ENCODE measurements at regions not wholly inside any gene's neighbourhood (a gene's known extent, or its start where the extent isn't known, plus 50 kb on each side); places are given as distances from the start of the nearest gene placed in this dataset.

GRCh38 chr2:219812672-219813071 is 185.2 kb downstream of the SLC4A3 start:
- no peak for TF ChIP-seq Cebpa-rat (IDR thresholded peaks at IDR 0.05)

GRCh38 chr2:219820767-219821166 is 193.3 kb downstream of the SLC4A3 start:
- Histone ChIP-seq H3K36me3 (no peaks in the 10 kb centered on the region), H4K20me1 (no peaks in the 10 kb centered on the region), H3K9me3 (replicated peaks in 1 of 11) (peaks cover 4 to 17% (median 12%) of the 10 kb centered on the region in 11 experiments; a peak in 17 of 22 replicates), H3K4me2 (no peak overlapping the region), H3K27me3 (no peaks in the 10 kb centered on the region), H3K9ac (no peak overlapping the region), H3K4me1 (no peaks in the 10 kb centered on the region), H3K4me3 (no peak overlapping the region), H3K27ac (no peak overlapping the region)
- no peak for TF ChIP-seq Cebpa-rat (IDR thresholded peaks at IDR 0.05)

More at GRCh38 chr2:219812672-219813071, 185.2 kb downstream of the SLC4A3 start:
- no peak overlapping the region for H3K27ac ChIP-seq
- no peaks in the 10 kb centered on the region for H3K4me1 ChIP-seq
- H3K27me3 ChIP-seq = no peaks in the 10 kb centered on the region
- no peaks in the 10 kb centered on the region for H4K20me1 ChIP-seq
- peaks cover 22 to 25% (median 23%) of the 10 kb centered on the region in 11 experiments for H3K9me3 ChIP-seq (replicated peaks in 1 of 11)
- H3K36me3 ChIP-seq = no peaks in the 10 kb centered on the region
- no peak overlapping the region for H3K4me3 ChIP-seq
- no peak overlapping the region for H3K4me2 ChIP-seq
- H3K9ac ChIP-seq = no peak overlapping the region

GRCh38 chr2:219823574-219823973 is 196.1 kb downstream of the SLC4A3 start:
- H3K36me3 ChIP-seq = no peaks in the 10 kb centered on the region
- H3K4me3 ChIP-seq = no peak overlapping the region
- H3K4me2 ChIP-seq = no peak overlapping the region
- H3K4me1 ChIP-seq = no peaks in the 10 kb centered on the region
- peaks cover 4 to 13% (median 10%) of the 10 kb centered on the region in 11 experiments; a peak in 17 of 22 replicates for H3K9me3 ChIP-seq (replicated peaks in 1 of 11)
- no peak overlapping the region for H3K9ac ChIP-seq
- no peaks in the 10 kb centered on the region for H3K27me3 ChIP-seq
- TF ChIP-seq Cebpa-rat (IDR thresholded peaks at IDR 0.05) = no peak
- H3K27ac ChIP-seq = no peak overlapping the region
- H4K20me1 ChIP-seq = no peaks in the 10 kb centered on the region

DNA sequence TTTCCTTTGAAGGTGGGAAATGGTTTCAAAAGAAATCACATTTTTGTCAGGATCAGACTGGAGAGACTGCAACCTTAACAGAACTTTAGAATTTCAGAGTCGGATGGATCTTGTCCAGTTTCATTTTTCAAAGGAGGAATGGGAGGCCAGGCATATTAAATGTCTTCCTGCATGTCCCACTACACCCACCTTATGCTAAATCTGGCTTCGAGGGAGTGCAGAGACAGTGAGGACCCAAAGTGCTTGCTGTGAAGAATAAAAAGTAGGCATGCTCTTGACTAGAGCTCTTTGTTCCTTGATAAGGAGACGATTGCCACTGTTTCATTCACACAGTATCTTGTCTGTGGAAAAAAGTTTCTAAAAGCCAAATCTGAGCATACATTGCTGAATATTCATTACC is 197.6 kb downstream of the SLC4A3 start:
- no peaks in the 10 kb centered on the region for H4K20me1 ChIP-seq
- no peaks in the 10 kb centered on the region for H3K9me3 ChIP-seq (replicated peaks in 1 of 11)

GRCh38 chr2:219828127-219828526 is 200.7 kb downstream of the SLC4A3 start:
- Histone ChIP-seq H3K4me1 (peaks cover 0 to 14% (median 8%) of the 10 kb centered on the region in 10 experiments; a peak in 12 of 20 replicates), H3K4me2 (no peak overlapping the region), H4K20me1 (no peaks in the 10 kb centered on the region), H3K4me3 (no peak overlapping the region), H3K9ac (no peak overlapping the region), H3K27me3 (no peaks in the 10 kb centered on the region), H3K9me3 (replicated peaks in 1 of 11) (no peaks in the 10 kb centered on the region), H3K27ac (no peak overlapping the region), H3K36me3 (no peaks in the 10 kb centered on the region)
- no peak for TF ChIP-seq Cebpa-rat (IDR thresholded peaks at IDR 0.05)

More for the DNA sequence above, 197.6 kb downstream of the SLC4A3 start:
- Histone ChIP-seq H3K27ac (no peak overlapping the region), H3K4me3 (no peak overlapping the region), H3K4me1 (no peaks in the 10 kb centered on the region), H3K4me2 (no peak overlapping the region), H3K36me3 (no peaks in the 10 kb centered on the region), H3K27me3 (no peaks in the 10 kb centered on the region), H3K9ac (no peak overlapping the region)
- no peak for TF ChIP-seq Cebpa-rat (IDR thresholded peaks at IDR 0.05)

DNA sequence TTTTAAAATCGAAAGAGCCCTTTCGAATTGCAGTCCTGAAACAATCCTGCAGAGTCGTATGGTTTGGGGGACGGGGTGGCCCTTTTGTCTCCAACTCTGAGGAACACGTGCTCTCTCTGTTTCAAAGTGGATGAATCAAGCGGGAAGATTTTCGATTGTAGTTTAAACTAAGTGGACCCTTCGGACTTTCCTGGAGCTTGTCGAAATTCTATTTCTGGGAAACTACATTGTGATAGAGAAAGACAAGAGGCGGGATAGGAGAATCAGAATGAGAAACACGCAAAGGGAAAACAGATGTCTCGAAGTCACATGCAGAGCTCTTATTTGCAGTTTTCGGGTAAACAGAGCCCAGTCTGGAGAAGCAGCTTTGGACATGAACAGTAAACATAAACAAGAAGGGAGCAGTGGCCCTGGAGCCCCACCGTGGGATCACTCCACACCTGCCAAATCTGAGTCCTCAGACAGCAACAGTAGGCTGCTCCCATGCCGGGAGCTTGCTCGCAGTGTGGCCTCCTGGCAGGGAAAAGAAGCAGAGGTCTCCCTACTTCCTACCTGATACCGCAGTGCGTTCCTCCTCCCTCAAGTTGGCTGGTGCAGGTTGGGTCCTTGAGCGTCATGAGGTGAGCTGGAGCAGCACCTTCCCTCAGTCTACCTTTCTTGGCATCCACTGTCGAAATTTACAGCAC is 202.4 kb downstream of the SLC4A3 start:
- peaks cover 0 to 14% (median 8%) of the 10 kb centered on the region in 10 experiments; a peak in 12 of 20 replicates for H3K4me1 ChIP-seq
- no peak overlapping the region for H3K4me2 ChIP-seq
- no peaks in the 10 kb centered on the region for H3K27me3 ChIP-seq
- no peak for TF ChIP-seq Cebpa-rat (IDR thresholded peaks at IDR 0.05)
- H3K9me3 ChIP-seq (replicated peaks in 1 of 11) = no peaks in the 10 kb centered on the region
- no peak overlapping the region for H3K4me3 ChIP-seq
- no peak overlapping the region for H3K27ac ChIP-seq
- H3K36me3 ChIP-seq = no peaks in the 10 kb centered on the region
- H4K20me1 ChIP-seq = no peaks in the 10 kb centered on the region
- no peak overlapping the region for H3K9ac ChIP-seq

DNA sequence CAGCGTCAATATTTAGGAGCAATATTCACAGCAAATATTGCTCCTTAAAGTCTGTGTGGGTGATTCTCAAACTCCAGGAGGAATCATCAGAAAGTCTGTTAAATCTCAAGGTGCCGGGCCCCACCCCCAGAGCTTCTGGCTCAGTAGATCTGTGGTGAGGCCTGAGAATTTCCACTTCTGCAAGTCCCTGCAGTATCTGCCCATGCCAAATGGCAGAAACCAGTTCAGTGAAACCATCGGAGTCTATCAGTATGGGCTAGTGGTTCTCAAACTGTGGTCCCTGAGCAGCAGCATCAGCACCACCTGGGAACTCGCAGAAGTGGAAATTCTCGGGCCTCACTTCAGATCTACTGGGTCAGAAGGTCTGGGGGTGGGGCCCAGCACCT is 202.9 kb downstream of the SLC4A3 start:
- no peak overlapping the region for H3K9ac ChIP-seq
- H3K4me3 ChIP-seq = no peak overlapping the region
- no peaks in the 10 kb centered on the region for H4K20me1 ChIP-seq
- no peaks in the 10 kb centered on the region for H3K27me3 ChIP-seq
- peaks cover 0 to 14% (median 8%) of the 10 kb centered on the region in 10 experiments; a peak in 12 of 20 replicates for H3K4me1 ChIP-seq
- no peaks in the 10 kb centered on the region; a peak in 1 of 22 replicates for H3K9me3 ChIP-seq (replicated peaks in 1 of 11)
- no peaks in the 10 kb centered on the region for H3K36me3 ChIP-seq
- TF ChIP-seq Cebpa-rat (IDR thresholded peaks at IDR 0.05) = no peak
- peak overlapping the region in 7 of 11 experiments; percentile 8 to 52 (median 45); a peak in 11 of 22 replicates for H3K4me2 ChIP-seq
- no peak overlapping the region for H3K27ac ChIP-seq

GRCh38 chr2:219831957-219832356 is 204.5 kb downstream of the SLC4A3 start:
- H3K9ac ChIP-seq = no peak overlapping the region
- H4K20me1 ChIP-seq = no peaks in the 10 kb centered on the region
- no peaks in the 10 kb centered on the region; a peak in 1 of 22 replicates for H3K9me3 ChIP-seq (replicated peaks in 1 of 11)
- H3K4me1 ChIP-seq = peaks cover 0 to 14% (median 8%) of the 10 kb centered on the region in 10 experiments; a peak in 12 of 20 replicates
- no peak overlapping the region for H3K4me3 ChIP-seq
- H3K27me3 ChIP-seq = no peaks in the 10 kb centered on the region
- H3K4me2 ChIP-seq = no peak overlapping the region; a peak in 1 of 22 replicates
- H3K27ac ChIP-seq = no peak overlapping the region
- H3K36me3 ChIP-seq = no peaks in the 10 kb centered on the region
- no peak for TF ChIP-seq Cebpa-rat (IDR thresholded peaks at IDR 0.05)

DNA sequence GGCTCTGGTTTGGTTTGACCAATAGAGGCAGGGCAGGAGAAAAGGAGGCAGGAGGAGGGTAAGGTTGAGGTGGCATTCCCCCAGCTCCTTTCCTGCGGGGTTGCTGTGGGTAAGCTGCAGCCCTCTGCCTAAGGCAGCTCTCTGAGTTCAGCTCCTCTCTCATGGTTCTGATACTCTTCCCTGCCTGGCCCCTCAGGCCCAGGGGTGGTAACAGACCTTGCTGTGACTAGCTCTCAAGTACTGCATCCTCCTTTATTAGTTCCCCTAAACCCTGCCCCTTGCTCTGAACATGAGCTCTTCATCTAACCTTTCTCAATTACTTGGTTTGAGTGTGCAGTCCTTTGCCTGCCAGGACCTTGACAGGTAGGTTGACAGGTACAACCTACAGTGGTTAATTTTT is 205.5 kb downstream of the SLC4A3 start:
- peaks cover 0 to 14% (median 8%) of the 10 kb centered on the region in 10 experiments; a peak in 12 of 20 replicates for H3K4me1 ChIP-seq
- no peaks in the 10 kb centered on the region for H3K36me3 ChIP-seq
- H3K9ac ChIP-seq = no peak overlapping the region
- no peak for TF ChIP-seq Cebpa-rat (IDR thresholded peaks at IDR 0.05)
- H3K4me2 ChIP-seq = no peak overlapping the region
- H4K20me1 ChIP-seq = no peaks in the 10 kb centered on the region
- no peak overlapping the region for H3K4me3 ChIP-seq
- no peak overlapping the region for H3K27ac ChIP-seq
- no peaks in the 10 kb centered on the region for H3K27me3 ChIP-seq
- no peaks in the 10 kb centered on the region; a peak in 1 of 22 replicates for H3K9me3 ChIP-seq (replicated peaks in 1 of 11)

DNA sequence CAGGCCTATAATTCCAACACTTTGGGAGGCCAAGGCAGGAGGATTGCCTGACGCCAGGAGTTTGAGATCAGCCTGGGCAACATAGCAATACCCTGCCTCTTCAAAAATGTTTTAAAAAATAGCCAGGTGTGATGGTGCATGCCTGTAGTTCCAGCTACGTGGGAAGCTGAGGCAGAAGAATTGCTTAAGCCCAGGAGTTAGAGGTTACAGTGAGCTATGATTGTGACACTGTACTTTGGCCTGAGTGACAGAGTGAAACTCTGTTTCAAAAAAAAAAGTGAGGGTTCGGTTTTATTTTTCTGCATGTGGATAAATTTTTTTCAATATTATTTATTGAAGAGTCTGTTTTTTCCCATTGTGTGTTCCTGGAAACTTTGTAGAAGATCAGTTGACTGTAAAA is 208.1 kb downstream of the SLC4A3 start:
- no peak for TF ChIP-seq Cebpa-rat (IDR thresholded peaks at IDR 0.05)
- peaks cover 0 to 10% (median 8%) of the 10 kb centered on the region in 10 experiments; a peak in 12 of 20 replicates for H3K4me1 ChIP-seq
- no peaks in the 10 kb centered on the region for H4K20me1 ChIP-seq
- H3K36me3 ChIP-seq = no peaks in the 10 kb centered on the region
- H3K9ac ChIP-seq = no peak overlapping the region
- no peak overlapping the region for H3K27ac ChIP-seq
- H3K27me3 ChIP-seq = no peaks in the 10 kb centered on the region
- no peaks in the 10 kb centered on the region; a peak in 1 of 22 replicates for H3K9me3 ChIP-seq (replicated peaks in 1 of 11)
- H3K4me3 ChIP-seq = no peak overlapping the region
- no peak overlapping the region for H3K4me2 ChIP-seq
